ENCODE measurements at regions not wholly inside any gene's neighbourhood (a gene's known extent, or its start where the extent isn't known, plus 50 kb on each side); places are given as distances from the start of the nearest gene placed in this dataset.

- TF ChIP-seq ZNF384 (IDR thresholded peaks at IDR 0.05) (no peak), FOXK2 (IDR thresholded peaks at IDR 0.05) (no peak)
- no peak for DNase-seq (ENCODE audit: extremely low spot score)
- ChIA-PET POLR2A (no interaction called here), CTCF (no interaction called here)
Observed at GRCh38 chr15:97143592-97144376, 813.3 kb downstream of the NR2F2 start.

GRCh38 chr15:97144377-97144711 lies 813.8 kb downstream of the NR2F2 start:
- DNase-seq (ENCODE audit: extremely low spot score) = no peak
- CTCF ChIA-PET = no interaction called here
- POLR2A ChIA-PET = no interaction called here
- TF ChIP-seq SUZ12 (IDR thresholded peaks at IDR 0.05) = no peak
- TF ChIP-seq ELF4 (IDR thresholded peaks at IDR 0.05) = no peak
- TF ChIP-seq LEF1 (IDR thresholded peaks at IDR 0.05; ENCODE audit: borderline replicate concordance) = no peak
- no peak for TF ChIP-seq HDGF (IDR thresholded peaks at IDR 0.05; ENCODE audit: borderline replicate concordance)

GRCh38 chr15:97146929-97147870 lies 813.3 kb upstream of the ARRDC4 start:
- TF ChIP-seq LEF1 (IDR thresholded peaks at IDR 0.05; ENCODE audit: borderline replicate concordance) = no peak
- no peak for TF ChIP-seq NFRKB (IDR thresholded peaks at IDR 0.05)
- no peak for TF ChIP-seq ELF4 (IDR thresholded peaks at IDR 0.05)
- TF ChIP-seq FOXM1 (IDR thresholded peaks at IDR 0.05; ENCODE audit: borderline replicate concordance) = no peak
- TF ChIP-seq BHLHE40 (IDR thresholded peaks at IDR 0.05; ENCODE audit: borderline replicate concordance) = no peak
- TF ChIP-seq PKNOX1 (IDR thresholded peaks at IDR 0.05) = no peak
- POLR2A ChIA-PET = no interaction called here
- CTCF ChIA-PET = no interaction called here
- DNase-seq (ENCODE audit: extremely low spot score) = no peak

GRCh38 chr15:97153356-97153965 lies 807.0 kb upstream of the ARRDC4 start:
- ChIA-PET POLR2A (no interaction called here), CTCF (no interaction called here)
- TF ChIP-seq ELF4 (IDR thresholded peaks at IDR 0.05) (no peak), HDGF (IDR thresholded peaks at IDR 0.05; ENCODE audit: borderline replicate concordance) (no peak), BHLHE40 (IDR thresholded peaks at IDR 0.05; ENCODE audit: borderline replicate concordance) (no peak), TARDBP (IDR thresholded peaks at IDR 0.05) (no peak), NFRKB (IDR thresholded peaks at IDR 0.05) (no peak), PKNOX1 (IDR thresholded peaks at IDR 0.05) (no peak), FOXA1 (IDR thresholded peaks at IDR 0.05) (no peak), SP1 (IDR thresholded peaks at IDR 0.05) (no peak), FOXK2 (IDR thresholded peaks at IDR 0.05) (no peak), FOXM1 (IDR thresholded peaks at IDR 0.05; ENCODE audit: borderline replicate concordance) (no peak), LEF1 (IDR thresholded peaks at IDR 0.05; ENCODE audit: borderline replicate concordance) (no peak), CTBP1 (IDR thresholded peaks at IDR 0.05; ENCODE audit: borderline replicate concordance) (no peak), L3MBTL2 (conservative IDR thresholded peaks at IDR 0.05) (no peak), ARNT (IDR thresholded peaks at IDR 0.05) (no peak), ZNF384 (IDR thresholded peaks at IDR 0.05) (no peak), SUZ12 (IDR thresholded peaks at IDR 0.05) (no peak)
- DNase-seq (ENCODE audit: extremely low spot score) = no peak

GRCh38 chr15:97156739-97157265 lies 803.7 kb upstream of the ARRDC4 start:
- TF ChIP-seq FOXA1 (IDR thresholded peaks at IDR 0.05) (no peak), FOXM1 (IDR thresholded peaks at IDR 0.05; ENCODE audit: borderline replicate concordance) (no peak), TARDBP (IDR thresholded peaks at IDR 0.05) (no peak), BHLHE40 (IDR thresholded peaks at IDR 0.05; ENCODE audit: borderline replicate concordance) (no peak), ELF4 (IDR thresholded peaks at IDR 0.05) (no peak), L3MBTL2 (conservative IDR thresholded peaks at IDR 0.05) (no peak), PKNOX1 (IDR thresholded peaks at IDR 0.05) (no peak), ZNF384 (IDR thresholded peaks at IDR 0.05) (no peak), CTBP1 (IDR thresholded peaks at IDR 0.05; ENCODE audit: borderline replicate concordance) (no peak), FOXK2 (IDR thresholded peaks at IDR 0.05) (no peak), SUZ12 (IDR thresholded peaks at IDR 0.05) (no peak), HDGF (IDR thresholded peaks at IDR 0.05; ENCODE audit: borderline replicate concordance) (no peak), LEF1 (IDR thresholded peaks at IDR 0.05; ENCODE audit: borderline replicate concordance) (no peak), SP1 (IDR thresholded peaks at IDR 0.05) (no peak), ARNT (IDR thresholded peaks at IDR 0.05) (no peak), NFRKB (IDR thresholded peaks at IDR 0.05) (no peak)
- ChIA-PET POLR2A (no interaction called here), CTCF (no interaction called here)
- DNase-seq (ENCODE audit: extremely low spot score) = no peak

Measured in HEK293T (cell line).